HCT116 (cell line): ENCODE measurements at regions not wholly inside any gene's neighbourhood (a gene's known extent, or its start where the extent isn't known, plus 50 kb on each side); places are given as distances from the start of the nearest gene placed in this dataset.

Experiments used
- ATAC-seq: fragments of 200-7000 bp; cut with Tn5 transposase; 2 replicates; pipeline ENCODE4 v1.9.1; 2020; ENCODE audit warnings: mild to moderate bottlenecking, moderate library complexity
- BruUV-seq: library from RNA; stranded (reverse); fragments of 400-500 nt; replicated peaks from 2 replicates; lab custom pipeline; 2021; lab: Mats Ljungman, UMichigan
- CTCF ChIA-PET: fragments of 300-600 bp; sonication (Branson Sonifier 250); formaldehyde crosslinking; loops from one replicate; lab custom pipeline; 2021; ENCODE audit warnings: antibody characterized with exemption; lab: Charles Lee
- POLR2A ChIA-PET: fragments of 300-600, 350-600 bp; sonication (Branson Sonifier 250); formaldehyde crosslinking; loops from one replicate; lab custom pipeline; 2021; ENCODE audit warnings: antibody characterized with exemption; lab: Charles Lee
- RAD21 ChIA-PET, 2 experiments: fragments of 300-600 bp; sonication (Branson Sonifier 250); formaldehyde crosslinking; loops; one replicate each; lab custom pipeline; 2023; ENCODE audit warnings: low total read pairs in 2 of 2; ENCODE audit not compliant: uncharacterized antibody in 2 of 2, unreplicated experiment in 2 of 2, low non-redundant PET in 1 of 2; lab: Charles Lee
- DNase-seq: peaks from one replicate; pipeline ENCODE4 v3.0.0-alpha.2; 2010; ENCODE audit warnings: low read depth, low spot score
- H2AFZ ChIP-seq: fragments of 200-600 bp; shearing (Covaris generic), sonication (generic); 2 replicates; pipeline ENCODE4 v1.6.1; 2017; ENCODE audit warnings: low read depth, mixed run types, mixed read lengths, antibody characterized with exemption, low read length; ENCODE audit not compliant: poor library complexity, severe bottlenecking
- H3K27ac ChIP-seq: 2 replicates; pipeline ENCODE4 v1.5.1; 2012; ENCODE audit warnings: low read depth, low read length
- H3K27me3 ChIP-seq: fragments of 200-600 bp; sonication (generic); 2 replicates; pipeline ENCODE4 v1.6.1; 2016; ENCODE audit warnings: mixed run types, low read length, mixed read lengths; ENCODE audit not compliant: insufficient read depth
- H3K36me3 ChIP-seq, 2 experiments: fragments of 200-500 bp in 1 of 2; fragments of 200-600 bp in 1 of 2; sonication (Bioruptor generic) in 1 of 2; sonication (generic) in 1 of 2; 2 replicates each; pipeline versions ENCODE4 v1.5.1 to v1.6.1; 2014 to 2016; ENCODE audit warnings: low read length in 2 of 2, inconsistent platforms in 1 of 2, mixed read lengths in 1 of 2, mixed run types in 1 of 2; ENCODE audit not compliant: insufficient read depth in 2 of 2, control insufficient read depth in 1 of 2
- H3K4me1 ChIP-seq, 2 experiments: fragments of 200-600 bp in 1 of 2; sonication (generic) in 1 of 2; 2 replicates each; pipeline versions ENCODE4 v1.5.1 to v1.6.1; 2012 to 2017; ENCODE audit warnings: low read length in 2 of 2, inconsistent platforms in 1 of 2, mild to moderate bottlenecking in 1 of 2, mixed read lengths in 1 of 2, mixed run types in 1 of 2, moderate library complexity in 1 of 2; ENCODE audit not compliant: insufficient read depth in 2 of 2, control insufficient read depth in 1 of 2
- H3K4me2 ChIP-seq: fragments of 200-600 bp; sonication (generic); 2 replicates; pipeline ENCODE4 v1.6.1; 2017; ENCODE audit warnings: mixed run types, low read length, mixed read lengths
- H3K4me3 ChIP-seq, 2 experiments: fragments of 200-600 bp in 1 of 2; sonication (generic) in 1 of 2; replicated peaks in 1 of 2; 2 replicates each; pipeline ENCODE4 v1.5.1; 2011 to 2016; ENCODE audit warnings: low read length in 2 of 2, control low read depth in 1 of 2, low read depth in 1 of 2, mild to moderate bottlenecking in 1 of 2, mixed read lengths in 1 of 2, mixed run types in 1 of 2
- H3K79me2 ChIP-seq: fragments of 200-600 bp; sonication (generic); 2 replicates; pipeline ENCODE4 v1.6.1; 2017; ENCODE audit warnings: mild to moderate bottlenecking, mixed run types, low read length, moderate library complexity, mixed read lengths; ENCODE audit not compliant: insufficient read depth
- H3K9ac ChIP-seq: fragments of 200-600 bp; sonication (generic); 2 replicates; pipeline ENCODE4 v1.6.1; 2016; ENCODE audit warnings: low read length, mixed read lengths
- H3K9me2 ChIP-seq: fragments of 200-600 bp; sonication (generic), shearing (Covaris generic); 2 replicates; pipeline ENCODE4 v1.6.1; 2017; ENCODE audit warnings: mixed run types, mild to moderate bottlenecking, moderate library complexity; ENCODE audit not compliant: insufficient read depth
- H3K9me3 ChIP-seq, 2 experiments: fragments of 200-500 bp in 1 of 2; fragments of 200-600 bp in 1 of 2; sonication (Bioruptor generic) in 1 of 2; sonication (generic) in 1 of 2; 2 replicates each; pipeline ENCODE4 v1.6.1; 2014 to 2017; ENCODE audit warnings: low read length in 2 of 2, mixed read lengths in 2 of 2, inconsistent platforms in 1 of 2, low read depth in 1 of 2, mild to moderate bottlenecking in 1 of 2, mixed run types in 1 of 2, moderate library complexity in 1 of 2; ENCODE audit not compliant: control insufficient read depth in 1 of 2, insufficient read depth in 1 of 2
- H4K20me1 ChIP-seq: fragments of 200-600 bp; sonication (generic), shearing (Covaris generic); 2 replicates; pipeline ENCODE4 v1.6.1; 2017; ENCODE audit warnings: mixed run types, mild to moderate bottlenecking, moderate library complexity; ENCODE audit not compliant: insufficient read depth
- ATF3 ChIP-seq: IDR thresholded peaks from 2 replicates; pipeline ENCODE4 v1.6.1; 2012
- CEBPB ChIP-seq: IDR thresholded peaks from 2 replicates; pipeline ENCODE4 v1.6.1; 2012; ENCODE audit warnings: low read depth
- EGR1 ChIP-seq: IDR thresholded peaks from 2 replicates; pipeline ENCODE4 v1.6.1; 2012; ENCODE audit warnings: low read depth
- ELF1 ChIP-seq: IDR thresholded peaks from 2 replicates; pipeline ENCODE4 v1.6.1; 2012; ENCODE audit warnings: low read depth, borderline replicate concordance
- EZH2 ChIP-seq: fragments of 200-600 bp; sonication (generic); IDR thresholded peaks from 2 replicates; pipeline ENCODE4 v1.6.1; 2017; ENCODE audit warnings: antibody characterized with exemption, mixed run types
- FOSL1 ChIP-seq: IDR thresholded peaks from 2 replicates; pipeline ENCODE4 v1.6.1; 2012; ENCODE audit warnings: low read depth
- JUND ChIP-seq: IDR thresholded peaks from 2 replicates; pipeline ENCODE4 v1.6.1; 2012
- MAX ChIP-seq: IDR thresholded peaks from 2 replicates; pipeline ENCODE4 v1.6.1; 2012
- POLR2AphosphoS5 ChIP-seq: IDR thresholded peaks from 2 replicates; pipeline ENCODE4 v1.6.1; 2011; ENCODE audit warnings: mild to moderate bottlenecking, low read depth, low read length, moderate library complexity
- REST ChIP-seq: IDR thresholded peaks from 2 replicates; pipeline ENCODE4 v1.6.1; 2012; ENCODE audit warnings: low read depth
- SIN3A ChIP-seq: IDR thresholded peaks from 2 replicates; pipeline ENCODE4 v1.6.1; 2012; ENCODE audit warnings: low read depth
- SP1 ChIP-seq: IDR thresholded peaks from 2 replicates; pipeline ENCODE4 v1.6.1; 2012; ENCODE audit warnings: low read depth
- SRF ChIP-seq: IDR thresholded peaks from 2 replicates; pipeline ENCODE4 v1.6.1; 2012; ENCODE audit warnings: low read depth
- YY1 ChIP-seq: IDR thresholded peaks from 2 replicates; pipeline ENCODE4 v1.6.1; 2011; ENCODE audit warnings: low read length, low read depth, moderate library complexity, mild to moderate bottlenecking; ENCODE audit not compliant: insufficient replicate concordance; ENCODE audit errors: extremely low read depth
- ZFX ChIP-seq: fragments of 450-650 bp; IDR thresholded peaks from 2 replicates; pipeline ENCODE4 v1.6.1; 2017
- ZNF274 ChIP-seq: fragments of 200-500 bp; sonication (Bioruptor generic); IDR thresholded peaks from 2 replicates; pipeline ENCODE4 v1.6.1; 2014; ENCODE audit warnings: mild to moderate bottlenecking, low read depth, low read length, inconsistent platforms
- intact Hi-C: fragments of 100-400 bp; cut with micrococcal nuclease; formaldehyde crosslinking; loops from 2 replicates; pipeline ENCODE4 v1.10.0; 2022
- TF ChIP-seq, protein P1 (sequence below), 3 experiments: fragments of 200-600 bp in 1 of 3; sonication (generic) in 1 of 3; IDR thresholded peaks in 2 of 3; conservative IDR thresholded peaks in 1 of 3; 2 replicates each; pipeline ENCODE4 v1.5.1; 2012 to 2017; ENCODE audit warnings: low read depth in 2 of 3, low read length in 2 of 3, antibody characterized with exemption in 1 of 3, borderline replicate concordance in 1 of 3, control low read depth in 1 of 3, mild to moderate bottlenecking in 1 of 3, mixed read lengths in 1 of 3, mixed run types in 1 of 3, moderate library complexity in 1 of 3; ENCODE audit not compliant: insufficient read depth in 1 of 3

DNA sequence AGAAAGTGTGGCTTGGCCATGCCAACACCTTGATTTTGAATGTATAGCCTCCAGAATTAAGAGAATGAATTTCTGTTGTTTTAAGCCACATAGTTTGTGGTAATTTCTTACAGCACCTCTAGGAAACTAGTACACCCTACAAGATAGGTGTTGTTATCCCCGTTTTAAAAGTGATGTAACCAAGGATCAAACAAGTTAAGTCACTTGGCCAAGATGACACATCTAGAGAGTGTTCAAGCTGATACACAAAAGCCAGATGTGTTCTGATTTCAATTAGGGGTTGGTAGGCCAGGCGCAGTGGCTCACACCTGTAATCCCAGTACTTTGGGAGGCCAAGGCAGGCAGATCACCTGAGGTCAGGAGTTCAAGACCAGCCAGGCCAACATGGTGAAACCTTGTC is 396.5 kb upstream of the SOX9 start:
- no peak overlapping the region for H3K27ac ChIP-seq
- H3K4me2 ChIP-seq: no peak overlapping the region
- ATAC-seq: no peak
- H2AFZ ChIP-seq: no peak overlapping the region
- no peak overlapping the region for H3K4me3 ChIP-seq
- no peaks in the 10 kb centered on the region for H3K9me3 ChIP-seq
- no peak for DNase-seq
- no peaks in the 10 kb centered on the region for H3K27me3 ChIP-seq
- H4K20me1 ChIP-seq: no peaks in the 10 kb centered on the region
- ChIA-PET POLR2A (no interaction called here), RAD21 (no interaction called here), CTCF (no interaction called here)
- no peaks in the 10 kb centered on the region for H3K36me3 ChIP-seq
- no peaks in the 10 kb centered on the region for H3K79me2 ChIP-seq
- no TSS peak for BruUV-seq
- intact Hi-C loops: no loop called here
- no peak overlapping the region for H3K9ac ChIP-seq
- H3K9me2 ChIP-seq: 0 out of 2 replicates have a peak, but pooled peaks cover 3% of the 10 kb centered on the region
- no peaks in the 10 kb centered on the region for H3K4me1 ChIP-seq
- no peak for TF ChIP-seq MAX
- TF ChIP-seq FOSL1: no peak
- no peak for TF ChIP-seq SRF
- no peak for TF ChIP-seq ZFX
- TF ChIP-seq CEBPB: no peak
- TF ChIP-seq, all 23 proteins: peak for 0

- ATAC-seq: no peak
- POLR2A ChIA-PET: interaction anchor here (0.6 kb wide), 1 partner anchor 9 kb away, joined by 3 read pairs; no protein-coding TSS in a partner anchor
- H3K4me2 ChIP-seq: no peak overlapping the region
- TF ChIP-seq REST (no peak), YY1 (no peak), JUND (no peak), CEBPB (no peak), SIN3A (no peak), SP1 (no peak), EGR1 (no peak), POLR2AphosphoS5 (no peak), EZH2 (no peak), ZNF274 (no peak), ZFX (no peak), ATF3 (no peak), FOSL1 (no peak), ELF1 (no peak)
- TF ChIP-seq, protein P1, sequence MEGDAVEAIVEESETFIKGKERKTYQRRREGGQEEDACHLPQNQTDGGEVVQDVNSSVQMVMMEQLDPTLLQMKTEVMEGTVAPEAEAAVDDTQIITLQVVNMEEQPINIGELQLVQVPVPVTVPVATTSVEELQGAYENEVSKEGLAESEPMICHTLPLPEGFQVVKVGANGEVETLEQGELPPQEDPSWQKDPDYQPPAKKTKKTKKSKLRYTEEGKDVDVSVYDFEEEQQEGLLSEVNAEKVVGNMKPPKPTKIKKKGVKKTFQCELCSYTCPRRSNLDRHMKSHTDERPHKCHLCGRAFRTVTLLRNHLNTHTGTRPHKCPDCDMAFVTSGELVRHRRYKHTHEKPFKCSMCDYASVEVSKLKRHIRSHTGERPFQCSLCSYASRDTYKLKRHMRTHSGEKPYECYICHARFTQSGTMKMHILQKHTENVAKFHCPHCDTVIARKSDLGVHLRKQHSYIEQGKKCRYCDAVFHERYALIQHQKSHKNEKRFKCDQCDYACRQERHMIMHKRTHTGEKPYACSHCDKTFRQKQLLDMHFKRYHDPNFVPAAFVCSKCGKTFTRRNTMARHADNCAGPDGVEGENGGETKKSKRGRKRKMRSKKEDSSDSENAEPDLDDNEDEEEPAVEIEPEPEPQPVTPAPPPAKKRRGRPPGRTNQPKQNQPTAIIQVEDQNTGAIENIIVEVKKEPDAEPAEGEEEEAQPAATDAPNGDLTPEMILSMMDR (IDR thresholded peaks at IDR 0.05 in 2 of 3, conservative IDR thresholded peaks at IDR 0.05 in 1 of 3; ENCODE audit: borderline replicate concordance in 1 of 3, insufficient read depth in 1 of 3, low read depth in 2 of 3, low read length in 2 of 3): no peak
Measured at GRCh38 chr17:71725811-71726210, 395.0 kb upstream of the SOX9 start.

More at GRCh38 chr17:71725811-71726210, 395.0 kb upstream of the SOX9 start:
- no peak overlapping the region for H3K4me3 ChIP-seq
- no peak overlapping the region for H2AFZ ChIP-seq
- DNase-seq: no peak
- intact Hi-C loops: no loop called here
- H3K9me3 ChIP-seq: no peaks in the 10 kb centered on the region
- no peak overlapping the region for H3K9ac ChIP-seq
- RAD21 ChIA-PET: no interaction called here
- H3K27ac ChIP-seq: no peak overlapping the region
- CTCF ChIA-PET: no interaction called here
- H3K79me2 ChIP-seq: no peaks in the 10 kb centered on the region
- H3K9me2 ChIP-seq: 0 out of 2 replicates have a peak, but pooled peaks cover 3% of the 10 kb centered on the region
- BruUV-seq: no TSS peak
- no peaks in the 10 kb centered on the region for H3K36me3 ChIP-seq
- no peaks in the 10 kb centered on the region for H3K4me1 ChIP-seq
- H4K20me1 ChIP-seq: no peaks in the 10 kb centered on the region
- no peaks in the 10 kb centered on the region for H3K27me3 ChIP-seq
